Stimulated activated effector memory CD8-positive, alpha-beta T cell treated with anti-CD3 and anti-CD28 coated beads, Interleukin-12 subunit alpha, Interleukin-12 subunit beta, amount 100 ng/mL, for 72 hours (primary cell): ENCODE measurements at regions not wholly inside any gene's neighbourhood (a gene's known extent, or its start where the extent isn't known, plus 50 kb on each side); places are given as distances from the start of the nearest gene placed in this dataset.
"Not testable (repeated sequence)": the region's sequence is repeated elsewhere in the genome, so short reads cannot be mapped to it uniquely, and the experiment has no call there.

ENCODE experiments used
- ATAC-seq: fragments of 150-1000 bp; cut with Tn5 transposase; 2 replicates; pipeline ENCODE4 v1.10.0; 2021
- DNase-seq, 2 donors: peaks; one replicate each; pipeline ENCODE4 v3.0.0; 2021 to 2022; ENCODE audit warnings: low spot score in 2 of 2
- H3K27ac Mint-ChIP-seq: one replicate; pipeline ENCODE4 v1.8.0; 2022; ENCODE audit warnings: mild to moderate bottlenecking, mixed read lengths
- H3K36me3 Mint-ChIP-seq: one replicate; pipeline ENCODE4 v1.8.0; 2022; ENCODE audit warnings: mild to moderate bottlenecking, mixed read lengths
- H3K4me1 Mint-ChIP-seq: one replicate; pipeline ENCODE4 v1.8.0; 2022; ENCODE audit warnings: mixed read lengths
- H3K4me3 Mint-ChIP-seq: one replicate; pipeline ENCODE4 v1.8.0; 2022; ENCODE audit warnings: mild to moderate bottlenecking, mixed read lengths
- H3K9me3 Mint-ChIP-seq: one replicate; pipeline ENCODE4 v1.8.0; 2022; ENCODE audit warnings: mixed read lengths

DNA sequence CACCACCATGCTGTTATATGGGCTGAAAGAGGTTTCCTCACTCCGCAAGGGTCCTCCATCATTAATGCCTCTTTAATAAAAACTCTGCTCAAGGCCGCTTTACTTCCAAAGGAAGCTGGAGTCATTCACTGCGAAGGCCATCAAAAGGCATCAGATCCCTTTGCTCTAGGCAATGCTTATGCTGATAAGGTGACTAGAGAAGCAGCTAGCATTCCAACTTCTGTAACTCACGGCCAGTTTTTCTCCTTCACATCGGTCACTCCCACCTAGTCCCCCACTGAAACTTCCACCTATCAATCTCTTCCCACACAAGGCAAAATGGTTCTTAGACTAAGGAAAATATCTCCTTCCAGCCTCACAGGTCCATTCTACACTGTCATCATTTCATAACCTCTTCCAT is 124.2 kb upstream of the RMP24 start:
- H3K4me1 Mint-ChIP-seq, H3K27ac Mint-ChIP-seq, H3K36me3 Mint-ChIP-seq, H3K4me3 Mint-ChIP-seq, DNase-seq, H3K9me3 Mint-ChIP-seq, ATAC-seq: not testable (repeated sequence)

DNA sequence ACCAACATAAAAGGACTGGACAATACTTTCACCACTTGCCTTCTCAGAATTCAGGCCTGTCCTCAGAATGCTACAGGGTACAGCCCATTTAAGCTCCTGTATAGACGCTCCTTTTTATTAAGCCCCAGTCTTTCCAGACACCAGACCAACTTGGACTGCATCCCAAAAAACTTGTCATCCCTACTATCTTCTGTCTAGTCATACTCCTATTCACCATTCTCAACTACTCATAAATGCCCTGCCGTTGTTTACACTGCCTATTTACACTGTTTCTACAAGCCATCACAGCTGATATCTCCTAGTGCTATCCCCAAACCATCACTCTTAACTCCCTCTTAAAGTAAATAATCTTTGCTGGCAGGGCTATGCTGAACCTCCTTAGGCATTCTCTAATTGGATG is 123.2 kb upstream of the RMP24 start:
- not testable (repeated sequence) for H3K4me1 Mint-ChIP-seq, H3K9me3 Mint-ChIP-seq, ATAC-seq, H3K4me3 Mint-ChIP-seq, H3K27ac Mint-ChIP-seq, H3K36me3 Mint-ChIP-seq, DNase-seq

DNA sequence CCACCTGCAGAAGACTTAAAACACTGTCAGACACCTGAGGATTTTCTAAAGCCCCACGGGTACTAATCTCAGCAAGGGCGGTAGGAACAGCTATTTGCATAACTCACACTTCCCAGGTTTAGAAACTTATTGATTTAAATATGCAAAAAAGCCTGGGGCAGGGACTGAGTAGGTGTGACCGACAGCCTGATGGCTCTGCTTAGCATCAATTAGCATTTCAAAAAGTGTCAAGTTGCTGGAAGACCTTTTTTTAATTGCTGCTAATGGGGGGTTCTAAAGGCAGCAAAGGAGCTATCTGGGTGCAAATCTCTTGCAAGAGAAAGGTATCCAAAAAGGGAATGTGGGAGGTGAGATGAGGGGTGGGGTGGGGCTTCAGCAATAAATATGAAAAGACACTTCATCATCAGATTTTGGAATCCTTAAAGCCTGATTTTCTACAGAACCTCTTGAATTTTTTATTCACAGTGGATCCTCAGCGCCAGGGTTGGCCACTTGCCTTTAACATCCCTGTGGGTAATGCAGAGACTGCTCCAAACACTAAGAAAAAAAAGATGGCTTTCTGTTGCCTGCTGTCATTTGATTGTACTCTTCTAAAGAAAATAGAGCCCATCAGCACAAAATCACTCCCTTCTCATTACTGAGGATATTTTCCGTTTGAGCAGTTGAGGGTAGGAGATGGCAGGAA is 121.1 kb upstream of the RMP24 start:
- Mint-ChIP-seq H3K36me3 (no peaks in the 10 kb centered on the region), H3K4me3 (no peak overlapping the region), H3K27ac (no peak overlapping the region), H3K4me1 (no peaks in the 10 kb centered on the region), H3K9me3 (peaks cover 3% of the 10 kb centered on the region)
- no peak for DNase-seq
- ATAC-seq = no peak

DNA sequence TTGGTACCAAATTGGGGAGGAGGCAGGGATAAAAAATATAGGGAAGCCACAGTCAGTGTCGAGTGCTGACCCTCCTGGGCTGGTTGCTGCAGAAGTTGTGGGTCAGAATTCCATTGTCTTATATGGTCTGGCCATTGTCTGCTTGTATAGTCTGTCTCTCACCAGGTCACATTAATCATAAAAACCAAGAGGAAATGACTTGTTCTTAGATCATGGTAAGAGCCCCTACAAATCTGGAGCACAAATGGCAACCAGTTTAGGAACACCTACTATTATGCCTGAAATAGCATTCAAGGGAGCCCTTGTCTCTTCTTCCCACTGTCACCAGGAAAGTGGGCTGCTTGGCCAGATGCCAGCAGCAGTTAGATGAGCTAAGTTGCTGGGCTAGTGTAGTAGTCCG is 119.7 kb upstream of the RMP24 start:
- H3K4me1 Mint-ChIP-seq = no peaks in the 10 kb centered on the region
- ATAC-seq = no peak
- no peak overlapping the region for H3K27ac Mint-ChIP-seq
- H3K4me3 Mint-ChIP-seq = no peak overlapping the region
- H3K36me3 Mint-ChIP-seq = no peaks in the 10 kb centered on the region
- H3K9me3 Mint-ChIP-seq = peaks cover 4% of the 10 kb centered on the region
- no peak for DNase-seq

DNA sequence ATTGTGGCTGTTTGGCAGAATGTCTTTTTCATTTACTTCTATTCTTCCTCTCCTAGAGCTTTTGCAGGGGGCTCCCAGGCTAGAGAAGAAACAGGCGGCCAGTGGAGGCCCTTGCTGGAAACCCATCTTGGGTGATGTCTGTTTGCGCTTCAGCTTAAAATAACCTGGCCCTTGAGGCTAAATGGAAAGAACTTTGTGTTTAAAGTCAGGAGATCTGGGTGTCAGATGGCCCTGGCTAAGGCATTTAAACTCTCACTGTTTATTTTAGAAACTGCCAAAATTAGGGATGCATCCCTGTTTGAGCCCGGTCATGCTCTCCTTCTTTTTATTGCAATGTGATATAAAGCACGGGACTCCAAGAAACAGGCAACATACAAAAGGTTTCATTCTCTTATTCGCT is 118.4 kb upstream of the RMP24 start:
- DNase-seq = no peak
- Mint-ChIP-seq H3K9me3 (peaks cover 4% of the 10 kb centered on the region), H3K4me3 (no peak overlapping the region), H3K4me1 (no peaks in the 10 kb centered on the region), H3K27ac (no peak overlapping the region), H3K36me3 (no peaks in the 10 kb centered on the region)
- no peak for ATAC-seq

DNA sequence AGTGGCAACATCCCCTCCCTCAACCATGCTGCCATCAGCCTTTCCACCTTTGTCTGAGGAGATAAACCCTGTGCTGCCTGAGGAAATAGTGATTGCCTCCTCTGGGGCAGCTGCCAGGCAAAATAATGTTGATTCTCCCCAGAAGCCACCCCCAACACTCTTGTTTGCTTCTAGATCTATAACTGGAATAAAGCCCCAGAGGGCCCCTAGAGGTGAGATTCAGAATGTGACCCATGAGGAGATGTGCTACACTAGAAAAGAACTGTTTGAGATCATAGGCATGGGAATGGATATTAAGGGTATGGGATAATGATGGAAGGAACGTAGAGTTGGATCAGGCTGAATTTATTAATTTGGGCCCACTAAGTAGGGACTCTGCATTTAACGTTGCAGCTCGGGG is 116.3 kb upstream of the RMP24 start:
- Mint-ChIP-seq H3K36me3 (no peaks in the 10 kb centered on the region), H3K4me1 (no peaks in the 10 kb centered on the region), H3K27ac (no peak overlapping the region), H3K4me3 (no peak overlapping the region), H3K9me3 (peaks cover 4% of the 10 kb centered on the region)
- no peak for DNase-seq
- no peak for ATAC-seq

DNA sequence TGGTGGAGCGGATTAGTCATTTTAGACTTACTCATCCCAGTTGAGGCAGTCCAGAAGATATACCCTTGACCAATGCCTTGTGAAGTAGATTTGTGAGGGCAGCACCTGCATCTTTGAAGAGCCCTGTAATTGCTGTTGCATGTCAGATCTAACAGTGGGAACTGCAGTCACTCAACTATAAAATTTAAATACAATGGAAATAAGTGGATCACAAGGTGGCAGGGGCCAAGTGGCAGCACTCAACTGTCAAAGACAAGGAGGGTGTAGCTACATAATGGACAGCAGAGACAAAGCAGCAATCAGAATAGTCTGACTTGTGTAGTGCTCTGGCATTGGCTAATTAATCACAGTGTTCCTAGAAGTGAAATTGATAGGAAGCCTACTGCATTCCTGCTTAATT is 115.8 kb upstream of the RMP24 start:
- H3K4me1 Mint-ChIP-seq, H3K4me3 Mint-ChIP-seq, H3K27ac Mint-ChIP-seq, H3K9me3 Mint-ChIP-seq, DNase-seq, H3K36me3 Mint-ChIP-seq, ATAC-seq: not testable (repeated sequence)

DNA sequence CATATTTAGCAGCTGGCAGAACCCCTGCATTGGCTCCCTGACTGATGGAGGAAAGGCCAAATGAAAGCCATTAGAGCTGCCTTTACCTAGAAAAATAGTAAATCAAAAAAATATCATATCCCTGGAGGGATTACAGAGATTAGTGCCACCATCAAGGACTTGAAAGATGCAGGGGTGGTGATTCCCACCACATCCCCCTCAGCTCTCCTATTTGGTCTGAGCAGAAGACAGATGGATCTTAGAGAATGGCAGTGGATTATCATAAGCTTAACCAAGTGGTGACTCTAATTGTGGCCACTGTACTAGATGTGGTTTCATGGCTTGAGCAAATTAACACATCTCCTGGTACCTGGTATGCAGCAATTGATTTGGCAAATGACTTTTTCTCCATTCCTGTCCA is 114.9 kb upstream of the RMP24 start:
- not testable (repeated sequence) for ATAC-seq, DNase-seq, H3K36me3 Mint-ChIP-seq, H3K9me3 Mint-ChIP-seq, H3K4me1 Mint-ChIP-seq, H3K4me3 Mint-ChIP-seq, H3K27ac Mint-ChIP-seq

DNA sequence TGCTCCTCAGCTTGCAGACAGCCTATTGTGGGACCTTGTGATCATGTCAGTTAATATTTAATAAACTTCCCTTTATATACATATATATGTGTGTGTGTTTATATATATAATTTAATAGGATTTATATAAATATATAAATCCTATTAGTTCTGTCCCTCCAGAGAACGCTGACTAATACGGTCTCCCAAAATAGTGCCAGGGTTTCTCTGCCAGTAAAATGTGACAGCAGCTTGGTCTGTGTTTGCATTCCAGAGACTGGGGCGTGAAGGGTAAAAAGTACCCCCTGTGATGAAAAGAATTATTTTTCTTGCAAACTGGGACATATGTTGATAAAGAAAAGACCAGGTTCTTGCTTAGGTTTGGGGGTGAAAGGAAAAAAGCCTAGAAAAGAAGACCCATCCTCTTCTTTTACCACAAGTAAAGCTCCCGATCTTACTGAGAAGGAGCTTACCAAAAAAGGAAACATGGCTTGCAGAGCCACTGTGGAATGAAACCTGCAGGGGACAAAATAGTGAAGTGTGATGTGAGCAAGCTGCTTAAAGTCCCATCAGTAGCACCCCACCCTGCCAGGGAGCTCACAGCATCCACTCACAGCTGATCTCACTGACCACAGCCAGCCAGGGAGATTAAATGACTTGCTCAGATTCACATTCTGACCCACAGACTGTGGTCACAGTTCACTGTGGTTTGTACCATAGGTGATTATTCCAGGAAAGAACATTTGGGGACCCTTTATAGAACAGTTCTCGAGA is 110.9 kb upstream of the RMP24 start:
- H3K9me3 Mint-ChIP-seq = no peaks in the 10 kb centered on the region
- DNase-seq = no peak
- H3K4me3 Mint-ChIP-seq = no peak overlapping the region
- ATAC-seq = peak; percentile 65
- H3K36me3 Mint-ChIP-seq = no peaks in the 10 kb centered on the region
- no peak overlapping the region for H3K27ac Mint-ChIP-seq
- peaks cover 5% of the 10 kb centered on the region for H3K4me1 Mint-ChIP-seq

DNA sequence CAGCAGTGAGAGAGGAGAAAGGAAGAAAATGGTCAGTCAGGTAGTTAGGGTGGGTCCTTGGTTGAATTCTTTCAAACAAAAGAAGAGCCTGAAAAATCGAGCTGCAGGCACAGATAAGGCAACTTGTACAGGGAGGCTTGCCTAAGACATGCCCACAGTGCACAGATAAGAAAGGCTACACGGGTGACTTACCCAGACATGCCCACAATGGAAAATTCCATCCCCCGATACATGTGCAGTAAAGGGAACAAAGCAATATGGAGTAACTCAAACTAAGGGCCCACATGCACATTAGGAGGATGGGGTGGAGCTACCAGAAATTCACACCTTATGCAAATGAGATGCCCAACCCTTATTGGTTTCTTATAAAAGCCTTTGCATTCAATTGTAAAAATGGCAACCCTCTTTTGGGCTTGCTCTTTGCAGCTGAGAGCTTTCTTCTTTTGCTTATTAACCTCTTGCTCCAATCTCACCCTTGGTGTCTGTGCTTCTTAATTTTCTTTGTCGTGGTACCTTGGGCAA is 110.3 kb upstream of the RMP24 start:
- no peak for ATAC-seq
- H3K36me3 Mint-ChIP-seq = no peaks in the 10 kb centered on the region
- DNase-seq = no peak
- H3K27ac Mint-ChIP-seq = no peak overlapping the region
- peaks cover 5% of the 10 kb centered on the region for H3K4me1 Mint-ChIP-seq
- H3K9me3 Mint-ChIP-seq = no peaks in the 10 kb centered on the region
- no peak overlapping the region for H3K4me3 Mint-ChIP-seq

DNA sequence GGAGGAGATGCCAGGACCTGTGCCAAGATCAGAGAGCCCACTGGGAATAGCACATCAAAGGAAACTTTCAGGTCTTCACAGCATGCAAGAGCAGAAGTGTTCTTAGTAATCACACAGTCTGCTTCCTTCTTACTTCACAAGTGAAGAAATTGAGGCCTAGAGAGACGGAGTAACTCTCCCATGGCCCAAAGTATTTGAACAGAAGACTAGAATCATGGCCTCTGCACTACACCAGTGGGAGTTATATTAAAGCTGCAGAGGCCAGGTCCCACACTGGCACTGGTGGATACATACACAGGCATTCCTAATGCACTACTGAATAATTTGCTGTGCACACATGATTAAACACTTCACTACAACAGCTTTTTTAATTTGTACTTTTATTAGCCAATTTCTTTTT is 107.6 kb upstream of the RMP24 start:
- Mint-ChIP-seq H3K36me3 (no peaks in the 10 kb centered on the region), H3K9me3 (no peaks in the 10 kb centered on the region), H3K27ac (no peak overlapping the region), H3K4me3 (no peak overlapping the region), H3K4me1 (peaks cover 5% of the 10 kb centered on the region)
- DNase-seq (no peak), ATAC-seq (no peak)

DNA sequence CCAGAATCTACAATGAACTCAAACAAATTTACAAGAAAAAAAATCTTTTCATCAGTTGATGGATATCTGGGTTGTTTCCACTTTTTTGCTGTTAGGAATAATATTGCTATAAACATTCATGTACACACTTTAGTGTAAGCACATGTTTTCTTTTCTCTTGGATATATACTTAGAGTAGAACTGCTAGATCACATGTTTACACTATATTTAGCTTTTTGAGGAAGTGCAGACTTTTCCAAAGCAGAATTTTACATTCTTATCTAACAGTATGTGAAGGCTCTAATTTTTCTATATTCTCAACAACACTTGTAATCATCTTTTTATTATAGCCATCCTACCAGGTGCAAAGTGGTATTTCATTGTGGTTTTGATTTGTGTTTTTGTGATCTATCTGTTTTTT is 103.6 kb upstream of the RMP24 start:
- ATAC-seq = no peak
- H3K4me1 Mint-ChIP-seq = no peaks in the 10 kb centered on the region
- DNase-seq = no peak
- no peak overlapping the region for H3K4me3 Mint-ChIP-seq
- no peaks in the 10 kb centered on the region for H3K36me3 Mint-ChIP-seq
- no peaks in the 10 kb centered on the region for H3K9me3 Mint-ChIP-seq
- no peak overlapping the region for H3K27ac Mint-ChIP-seq

DNA sequence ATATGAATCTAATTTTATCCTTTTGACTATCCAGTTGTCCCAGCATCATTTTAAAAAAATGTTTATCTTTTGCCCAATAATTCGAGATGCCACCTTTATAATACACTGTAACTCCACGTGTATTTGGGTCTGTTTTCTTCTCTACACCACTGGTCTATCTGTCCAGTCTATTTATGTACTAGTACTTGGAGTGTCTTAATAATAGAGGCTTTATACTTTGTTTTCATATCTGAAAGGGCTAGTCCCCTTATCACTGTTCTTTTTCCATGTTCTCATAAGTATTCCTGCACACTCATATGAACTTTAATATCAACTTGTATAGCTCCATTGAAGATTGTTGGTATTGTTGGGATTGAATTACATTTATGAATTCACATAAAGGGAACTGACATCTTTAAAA is 101.1 kb upstream of the RMP24 start:
- no peaks in the 10 kb centered on the region for H3K36me3 Mint-ChIP-seq
- no peak overlapping the region for H3K4me3 Mint-ChIP-seq
- no peak overlapping the region for H3K27ac Mint-ChIP-seq
- no peaks in the 10 kb centered on the region for H3K9me3 Mint-ChIP-seq
- ATAC-seq = no peak
- no peaks in the 10 kb centered on the region for H3K4me1 Mint-ChIP-seq
- DNase-seq = no peak

DNA sequence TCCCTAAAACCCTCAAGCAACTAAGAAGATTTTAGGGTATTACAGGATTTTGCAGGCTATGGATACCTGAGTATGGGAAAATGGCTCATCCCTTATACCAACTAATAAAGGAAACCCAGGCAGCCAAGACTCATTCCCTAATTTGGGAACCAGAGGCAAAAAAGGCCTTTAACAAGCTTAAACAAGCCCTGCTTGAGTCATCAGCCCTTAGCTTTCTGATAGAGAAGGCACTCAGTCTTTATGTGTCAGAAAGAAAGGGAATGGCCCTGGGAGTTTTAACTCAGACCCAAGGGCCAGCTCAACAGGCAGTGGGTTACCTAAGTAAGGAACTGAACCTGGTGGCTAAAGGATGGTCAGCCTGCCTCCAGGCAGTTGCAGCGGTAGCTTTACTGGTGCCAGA is 96.9 kb upstream of the RMP24 start:
- H3K36me3 Mint-ChIP-seq = no peaks in the 10 kb centered on the region
- H3K4me3 Mint-ChIP-seq = no peak overlapping the region
- ATAC-seq (no peak), DNase-seq (no peak)
- H3K27ac Mint-ChIP-seq = no peak overlapping the region
- no peaks in the 10 kb centered on the region for H3K4me1 Mint-ChIP-seq
- no peaks in the 10 kb centered on the region for H3K9me3 Mint-ChIP-seq

DNA sequence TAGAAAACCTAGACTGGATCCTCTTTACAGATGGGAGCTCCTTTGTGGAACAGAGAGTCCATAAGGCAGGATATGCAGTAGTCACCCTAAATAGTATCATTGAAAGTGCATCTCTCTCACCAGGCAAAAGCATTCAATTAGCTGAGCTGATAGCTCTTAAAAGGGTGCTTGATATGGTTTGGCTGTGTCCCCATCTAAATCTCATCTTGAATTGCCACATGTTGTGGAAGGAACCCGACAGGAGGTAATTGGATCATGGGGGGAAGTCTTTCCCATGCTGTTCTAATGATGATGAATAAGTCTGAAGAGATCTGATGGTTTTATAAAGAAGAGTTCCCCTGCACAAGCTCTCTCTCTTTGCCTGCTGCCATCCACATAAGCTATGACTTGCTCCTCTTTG is 96.2 kb upstream of the RMP24 start:
- no peaks in the 10 kb centered on the region for H3K36me3 Mint-ChIP-seq
- H3K27ac Mint-ChIP-seq = no peak overlapping the region
- ATAC-seq (no peak), DNase-seq (no peak)
- no peak overlapping the region for H3K4me3 Mint-ChIP-seq
- H3K4me1 Mint-ChIP-seq = no peaks in the 10 kb centered on the region
- H3K9me3 Mint-ChIP-seq = no peaks in the 10 kb centered on the region

DNA sequence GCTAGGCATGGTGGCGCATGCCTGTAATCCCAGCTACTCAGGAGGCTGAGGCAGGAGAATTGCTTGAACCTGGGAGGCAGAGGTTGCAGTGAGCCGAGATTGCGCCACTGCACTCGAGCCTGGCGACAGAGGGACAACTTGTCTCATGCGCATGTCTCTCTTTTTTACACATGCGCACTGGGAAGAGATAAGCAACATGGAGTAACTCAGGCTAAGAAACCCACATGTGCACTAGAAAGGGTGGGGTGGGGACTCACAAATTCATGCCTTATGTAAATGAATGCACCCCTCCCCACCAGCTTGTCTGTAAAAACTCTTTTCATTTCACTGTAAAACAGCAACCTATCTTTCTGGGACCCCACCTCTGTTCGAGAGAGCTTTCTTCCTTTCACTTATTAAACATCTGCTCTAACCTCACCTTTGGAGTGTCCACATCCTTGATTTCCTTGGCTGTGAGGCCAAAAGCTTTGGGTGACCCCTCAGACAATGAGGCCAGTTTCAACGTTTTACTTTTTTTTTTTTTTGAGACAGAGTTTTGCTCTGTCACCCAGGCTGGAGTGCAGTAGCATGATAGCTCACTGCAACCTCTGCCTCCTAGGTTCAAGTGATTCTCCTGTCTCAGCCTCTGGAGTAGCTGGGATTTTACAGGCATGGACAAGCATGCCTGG is 91.6 kb upstream of the RMP24 start:
- no peaks in the 10 kb centered on the region for H3K9me3 Mint-ChIP-seq
- ATAC-seq (no peak), DNase-seq (no peak)
- no peaks in the 10 kb centered on the region for H3K4me1 Mint-ChIP-seq
- H3K27ac Mint-ChIP-seq = no peak overlapping the region
- no peak overlapping the region for H3K4me3 Mint-ChIP-seq
- no peaks in the 10 kb centered on the region for H3K36me3 Mint-ChIP-seq
